Prostate gland (tissue), 2 donors: ENCODE measurements at regions not wholly inside any gene's neighbourhood (a gene's known extent, or its start where the extent isn't known, plus 50 kb on each side); places are given as distances from the start of the nearest gene placed in this dataset.

Source experiments
- DNase-seq: peaks from one replicate; pipeline ENCODE4 v3.0.0-alpha.2; 2019; ENCODE audit warnings: low spot score
- H3K27ac ChIP-seq, 2 donors: fragments of 200-600 bp; sonication (generic); 2 replicates each; pipeline ENCODE4 v1.5.1; 2017 to 2019
- H3K27me3 ChIP-seq: fragments of 200-600 bp; sonication (generic); replicated peaks from 2 replicates; pipeline ENCODE4 v1.5.1; 2019; ENCODE audit not compliant: insufficient read depth
- H3K36me3 ChIP-seq, 2 donors: fragments of 200-600 bp; sonication (generic); 1 replicate in 1 of 2; 2 replicates in 1 of 2; pipeline versions ENCODE4 v1.5.1 to v1.8.1; 2017 to 2019
- H3K4me1 ChIP-seq: fragments of 200-600 bp; sonication (generic); replicated peaks from 2 replicates; pipeline ENCODE4 v1.5.1; 2019
- H3K4me3 ChIP-seq, 2 donors: fragments of 200-600 bp; sonication (generic); 2 replicates each; pipeline ENCODE4 v1.5.1; 2017 to 2019
- H3K9me3 ChIP-seq: fragments of 200-600 bp; sonication (generic); 2 replicates; pipeline ENCODE4 v1.5.1; 2017
- CTCF ChIP-seq, 4 experiments: fragments of 200-600 bp in 2 of 4; fragments of 450-650 bp in 2 of 4; sonication (generic) in 2 of 4; IDR thresholded peaks; 1 replicate in 3 of 4; 2 replicates in 1 of 4; pipeline ENCODE4 v1.5.1; 2016 to 2019; ENCODE audit warnings: antibody characterized with exemption in 4 of 4, mild to moderate bottlenecking in 2 of 4, moderate library complexity in 2 of 4
- POLR2A ChIP-seq: fragments of 450-650 bp; IDR thresholded peaks from one replicate; pipeline ENCODE4 v1.6.1; 2016; ENCODE audit warnings: antibody characterized with exemption, mild to moderate bottlenecking
- POLR2AphosphoS5 ChIP-seq: sonication (generic); formaldehyde crosslinking; IDR thresholded peaks from one replicate; pipeline ENCODE4 v1.6.1; 2017; ENCODE audit warnings: antibody characterized with exemption
- whole genome bisulfite sequencing: methylation state at CpG from one replicate; pipeline ENCODE4 v1.1.5; 2018; 5-methylcytosine and 5-hydroxymethylcytosine counted together
- intact Hi-C: fragments of 100-400 bp; cut with DNase I; formaldehyde crosslinking; loops from one replicate; pipeline ENCODE4 v1.14.2; 2022

GRCh38 chr6:170030821-170031471, 259.9 kb downstream of the DLL1 start:
- H3K9me3 ChIP-seq = no peaks in the 10 kb centered on the region
- DNase-seq = peak; percentile 82
- 40% methylated on average over 15 of the region's 16 CpGs for WGBS
- peaks cover 10% of the 10 kb centered on the region for H3K4me1 ChIP-seq
- peak overlapping the region; percentile 42 to 59 for H3K27ac ChIP-seq
- H3K27me3 ChIP-seq = no peaks in the 10 kb centered on the region
- H3K4me3 ChIP-seq = no peak overlapping the region
- intact Hi-C loops = no loop called here
- TF ChIP-seq CTCF (IDR thresholded peaks at IDR 0.05) (no peak), POLR2AphosphoS5 (peak; percentile 83), POLR2A (no peak)
- H3K36me3 ChIP-seq = no peaks in the 10 kb centered on the region

- Histone ChIP-seq H3K4me1 (peaks cover 12% of the 10 kb centered on the region), H3K27me3 (no peaks in the 10 kb centered on the region), H3K27ac (peak overlapping the region in 1 of 2 donors; percentile 59), H3K36me3 (no peaks in the 10 kb centered on the region), H3K4me3 (no peak overlapping the region), H3K9me3 (no peaks in the 10 kb centered on the region)
- no peak for DNase-seq
- TF ChIP-seq POLR2AphosphoS5 (no peak), CTCF (IDR thresholded peaks at IDR 0.05) (no peak), POLR2A (no peak)
- 81% methylated on average over 12 of the region's 12 CpGs for WGBS
- intact Hi-C loops = no loop called here
Measured at GRCh38 chr6:170030284-170030815, 260.5 kb downstream of the DLL1 start.

GRCh38 chr6:170029416-170030283, 261.2 kb downstream of the DLL1 start:
- H3K27me3 ChIP-seq = no peaks in the 10 kb centered on the region
- DNase-seq = no peak
- intact Hi-C loops = no loop called here

GRCh38 chr6:170028629-170029345, 262.1 kb downstream of the DLL1 start:
- DNase-seq = no peak
- TF ChIP-seq CTCF (IDR thresholded peaks at IDR 0.05) = no peak
- no peak for TF ChIP-seq POLR2AphosphoS5
- no peak for TF ChIP-seq POLR2A
- no peaks in the 10 kb centered on the region for H3K27me3 ChIP-seq
- H3K4me3 ChIP-seq = no peak overlapping the region
- peaks cover 17% of the 10 kb centered on the region for H3K4me1 ChIP-seq
- H3K9me3 ChIP-seq = no peaks in the 10 kb centered on the region
- 86% methylated on average over 23 of the region's 23 CpGs for WGBS
- no peaks in the 10 kb centered on the region for H3K36me3 ChIP-seq
- no peak overlapping the region for H3K27ac ChIP-seq
- intact Hi-C loops = no loop called here

More at GRCh38 chr6:170029416-170030283, 261.2 kb downstream of the DLL1 start:
- Histone ChIP-seq H3K9me3 (no peaks in the 10 kb centered on the region), H3K36me3 (no peaks in the 10 kb centered on the region), H3K4me1 (peaks cover 17% of the 10 kb centered on the region), H3K4me3 (no peak overlapping the region), H3K27ac (no peak overlapping the region)
- TF ChIP-seq POLR2A = no peak
- no peak for TF ChIP-seq POLR2AphosphoS5
- 80% methylated on average over 16 of the region's 23 CpGs for WGBS

GRCh38 chr6:170027647-170028043, 263.2 kb downstream of the DLL1 start:
- no peaks in the 10 kb centered on the region for H3K9me3 ChIP-seq
- H3K36me3 ChIP-seq = no peaks in the 10 kb centered on the region
- 93% methylated on average over 4 of the region's 4 CpGs for WGBS
- no peak for DNase-seq
- H3K27ac ChIP-seq = no peak overlapping the region
- peaks cover 17% of the 10 kb centered on the region for H3K4me1 ChIP-seq
- H3K4me3 ChIP-seq = no peak overlapping the region
- intact Hi-C loops = no loop called here
- H3K27me3 ChIP-seq = no peaks in the 10 kb centered on the region
- TF ChIP-seq CTCF (IDR thresholded peaks at IDR 0.05) (no peak), POLR2AphosphoS5 (no peak), POLR2A (no peak)
